HG03025 (cell line): ENCODE measurements at regions not wholly inside any gene's neighbourhood (a gene's known extent, or its start where the extent isn't known, plus 50 kb on each side); places are given as distances from the start of the nearest gene placed in this dataset.
A peak's percentile ranks its signal among the peaks of the same experiment; 100 is the strongest.

Experiments used
- ATAC-seq: cut with Tn5 transposase; IDR thresholded peaks from one replicate; pipeline ENCODE4 v1.9.1; 2021; ENCODE audit warnings: mild to moderate bottlenecking, moderate library complexity; ENCODE audit not compliant: unreplicated experiment, low FRiP score

GRCh38 chr2:58878778-58879177, 637.7 kb upstream of the FANCL start:
- ATAC-seq: no peak

GRCh38 chr2:58876126-58876525, 635.0 kb upstream of the FANCL start:
- ATAC-seq: no peak

- ATAC-seq: no peak
Measured at GRCh38 chr2:58875436-58875835, 634.3 kb upstream of the FANCL start.

GRCh38 chr2:58871469-58872142, 630.5 kb upstream of the FANCL start:
- no peak for ATAC-seq

- no peak for ATAC-seq
Measured at GRCh38 chr2:58870704-58871103, 629.6 kb upstream of the FANCL start.

GRCh38 chr2:58866946-58867345, 625.8 kb upstream of the FANCL start:
- no peak for ATAC-seq

- no peak for ATAC-seq
Measured at GRCh38 chr2:58866527-58866926, 625.4 kb upstream of the FANCL start.

- ATAC-seq: peak; percentile 28
Measured at GRCh38 chr2:58866040-58866439, 624.9 kb upstream of the FANCL start.

GRCh38 chr2:58865436-58865835, 624.3 kb upstream of the FANCL start:
- peak; percentile 82 for ATAC-seq

- ATAC-seq: no peak
Measured at GRCh38 chr2:58862244-58862643, 621.1 kb upstream of the FANCL start.

GRCh38 chr2:58860586-58860985, 619.5 kb upstream of the FANCL start:
- ATAC-seq: no peak

GRCh38 chr2:58856100-58856499, 615.0 kb upstream of the FANCL start:
- no peak for ATAC-seq

- no peak for ATAC-seq
Measured at GRCh38 chr2:58853420-58853819, 612.3 kb upstream of the FANCL start.

GRCh38 chr2:58852905-58853304, 611.8 kb upstream of the FANCL start:
- no peak for ATAC-seq

- no peak for ATAC-seq
Measured at GRCh38 chr2:58852243-58852642, 611.1 kb upstream of the FANCL start.

GRCh38 chr2:58851598-58851997, 610.5 kb upstream of the FANCL start:
- no peak for ATAC-seq

GRCh38 chr2:58845011-58845410, 603.9 kb upstream of the FANCL start:
- no peak for ATAC-seq

GRCh38 chr2:58842501-58843155, 601.5 kb upstream of the FANCL start:
- ATAC-seq: no peak

GRCh38 chr2:58834404-58834803, 593.3 kb upstream of the FANCL start:
- no peak for ATAC-seq

GRCh38 chr2:58826795-58827194, 585.7 kb upstream of the FANCL start:
- ATAC-seq: no peak

GRCh38 chr2:58812771-58813344, 571.7 kb upstream of the FANCL start:
- no peak for ATAC-seq

GRCh38 chr2:58805126-58805525, 564.0 kb upstream of the FANCL start:
- ATAC-seq: no peak
